NCI-H2107 (cell line): ENCODE measurements at regions not wholly inside any gene's neighbourhood (a gene's known extent, or its start where the extent isn't known, plus 50 kb on each side); places are given as distances from the start of the nearest gene placed in this dataset.

Experiments
- DNase-seq: peaks from one replicate; lab custom pipeline; 2025; lab: John Stamatoyannopoulos, UW

- DNase-seq, result no peak
Measured at GRCh38 chr3:127349501-127350171, 61.8 kb upstream of the PRR20G start.

GRCh38 chr3:127342735-127343134, 54.9 kb upstream of the PRR20G start:
- no peak for DNase-seq

- DNase-seq, result no peak
Measured at GRCh38 chr3:127339928-127340861, 52.3 kb upstream of the PRR20G start.

GRCh38 chr3:127339016-127339415, 51.2 kb upstream of the PRR20G start:
- no peak for DNase-seq

- no peak for DNase-seq
Measured at GRCh38 chr3:127337911-127338531, 50.2 kb upstream of the PRR20G start.
